ENCODE measurements at regions not wholly inside any gene's neighbourhood (a gene's known extent, or its start where the extent isn't known, plus 50 kb on each side); places are given as distances from the start of the nearest gene placed in this dataset.
A peak's percentile ranks its signal among the peaks of the same experiment; 100 is the strongest.

- peak; percentile 56 for DNase-seq (ENCODE audit: extremely low spot score)
- CTCF ChIA-PET: interaction anchor here (0.6 to 5.7 kb wide), 67 partner anchors 9 to 1239 kb away, joined by 3 to 68 read pairs (median 4); partner anchors contain the start of gene FUT8
- POLR2A ChIA-PET: interaction anchor here (0.5 kb wide), 1 partner anchor 7 kb away, joined by 4 read pairs; no protein-coding TSS in a partner anchor
- peak; percentile 65 for TF ChIP-seq CTCF (IDR thresholded peaks at IDR 0.05; ENCODE audit: control extremely low read depth, extremely low read depth, low read depth, missing control alignments)
Measured at GRCh38 chr14:65164068-65164824, 61.9 kb upstream of the MAX start.

DNA sequence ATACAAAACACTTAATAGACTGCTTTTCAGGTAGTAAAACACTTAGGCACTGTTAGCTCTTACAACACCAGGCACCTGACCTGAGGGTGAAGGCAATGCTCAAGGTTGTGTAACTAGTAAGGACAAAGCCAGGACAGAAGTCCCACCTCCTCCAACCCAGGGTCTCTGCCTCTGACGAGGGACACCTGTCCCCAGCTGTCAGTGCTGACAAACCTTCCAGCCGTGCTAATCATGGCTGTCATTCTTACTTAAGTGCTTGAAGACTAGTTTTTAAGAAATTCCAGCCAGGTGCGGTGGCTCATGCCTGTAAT lies 62.5 kb upstream of the MAX start:
- CTCF ChIA-PET: interaction anchor here (0.6 to 5.7 kb wide), 55 partner anchors 9 to 1239 kb away, joined by 3 to 68 read pairs (median 4); partner anchors contain the start of gene FUT8
- no peak for DNase-seq (ENCODE audit: extremely low spot score)
- POLR2A ChIA-PET: interaction anchor here (0.5 kb wide), 1 partner anchor 7 kb away, joined by 4 read pairs; no protein-coding TSS in a partner anchor
- TF ChIP-seq CTCF (IDR thresholded peaks at IDR 0.05; ENCODE audit: control extremely low read depth, extremely low read depth, low read depth, missing control alignments): no peak

DNA sequence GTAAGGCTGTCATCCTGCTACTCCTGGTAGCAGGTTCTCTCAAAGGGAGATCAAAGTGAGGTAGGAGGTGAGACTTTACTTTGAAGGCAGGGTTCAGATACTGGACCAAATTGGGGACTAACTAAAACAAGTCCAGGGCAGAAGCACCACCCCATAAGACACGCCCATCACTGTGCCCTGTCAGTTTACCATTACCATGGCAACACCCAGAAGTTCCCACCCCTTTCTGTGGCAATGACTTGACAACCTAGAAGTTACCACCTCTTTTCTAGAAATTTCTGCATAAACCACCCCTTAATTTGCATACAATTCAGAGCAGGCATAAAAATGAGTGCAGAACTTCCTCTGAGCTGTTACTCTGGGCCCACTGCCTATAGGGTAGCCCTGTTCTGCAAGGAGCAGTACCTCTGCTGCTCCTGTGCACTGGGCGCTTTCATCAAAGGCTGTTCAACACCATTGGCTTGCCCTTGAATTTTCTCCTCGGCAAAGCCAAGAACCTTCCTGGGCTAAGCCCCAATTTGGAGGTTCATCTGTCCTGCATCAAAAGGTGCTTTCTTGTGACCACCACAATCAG lies 64.8 kb upstream of the MAX start:
- DNase-seq (ENCODE audit: extremely low spot score): no peak
- ChIA-PET CTCF (interaction anchor here (0.7 to 4.2 kb wide), 3 partner anchors 11 to 904 kb away, joined by 4 to 19 read pairs (median 5); no protein-coding TSS in a partner anchor), POLR2A (no interaction called here)
- TF ChIP-seq CTCF (IDR thresholded peaks at IDR 0.05; ENCODE audit: control extremely low read depth, extremely low read depth, low read depth, missing control alignments): no peak

DNA sequence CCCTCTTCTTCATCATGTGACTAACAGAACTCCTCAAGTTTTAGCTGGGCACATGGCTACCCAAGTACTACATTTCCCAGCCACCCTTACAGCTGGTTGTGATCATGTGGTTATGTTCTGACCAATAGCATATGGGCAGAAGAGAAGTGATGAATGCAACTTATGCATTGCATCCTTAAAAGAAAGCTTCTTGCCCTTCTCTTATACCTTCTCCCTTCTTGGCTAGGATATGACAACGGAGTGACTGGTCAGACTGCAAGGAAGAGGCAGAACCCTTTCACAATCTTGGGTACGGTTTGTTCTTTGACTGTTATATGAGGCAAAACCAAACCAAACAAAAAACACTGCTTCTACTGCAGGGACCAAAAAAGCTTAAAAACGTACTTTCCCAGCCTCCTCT lies 66.5 kb upstream of the MAX start:
- DNase-seq (ENCODE audit: extremely low spot score): no peak
- ChIA-PET POLR2A (interaction anchor here (0.6 to 1.6 kb wide), 3 partner anchors 37 to 183 kb away, joined by 5 to 11 read pairs (median 7); no protein-coding TSS in a partner anchor), CTCF (interaction anchor here (0.9 to 3.9 kb wide), 16 partner anchors 10 to 902 kb away, joined by 3 to 21 read pairs (median 4); no protein-coding TSS in a partner anchor)
- no peak for TF ChIP-seq CTCF (IDR thresholded peaks at IDR 0.05; ENCODE audit: control extremely low read depth, extremely low read depth, low read depth, missing control alignments)

- CTCF ChIA-PET: interaction anchor here (0.9 to 3.9 kb wide), 15 partner anchors 12 to 901 kb away, joined by 3 to 21 read pairs (median 5); no protein-coding TSS in a partner anchor
- POLR2A ChIA-PET: interaction anchor here (0.6 to 1.6 kb wide), 4 partner anchors 37 to 332 kb away, joined by 5 to 13 read pairs (median 9); no protein-coding TSS in a partner anchor
- DNase-seq (ENCODE audit: extremely low spot score): peak; percentile 76
- no peak for TF ChIP-seq CTCF (IDR thresholded peaks at IDR 0.05; ENCODE audit: control extremely low read depth, extremely low read depth, low read depth, missing control alignments)
Measured at GRCh38 chr14:65169351-65169750, 67.0 kb upstream of the MAX start.

- CTCF ChIA-PET: interaction anchor here (1.2 to 3.9 kb wide), 8 partner anchors 11 to 245 kb away, joined by 4 to 21 read pairs (median 6); no protein-coding TSS in a partner anchor
- POLR2A ChIA-PET: interaction anchor here (0.7 kb wide), 1 partner anchor 87 kb away, joined by 9 read pairs; no protein-coding TSS in a partner anchor
- no peak for DNase-seq (ENCODE audit: extremely low spot score)
- no peak for TF ChIP-seq CTCF (IDR thresholded peaks at IDR 0.05; ENCODE audit: control extremely low read depth, extremely low read depth, low read depth, missing control alignments)
Measured at GRCh38 chr14:65170318-65170717, 68.0 kb upstream of the MAX start.
